T-helper 2 cell treated with Interferon-gamma antibody and Interleukin-4, amounts not matched to agents 100 ng/mL and 5 ng/mL, for 36 hours (primary cell): ENCODE measurements at regions not wholly inside any gene's neighbourhood (a gene's known extent, or its start where the extent isn't known, plus 50 kb on each side); places are given as distances from the start of the nearest gene placed in this dataset.
"Not testable (repeated sequence)": the region's sequence is repeated elsewhere in the genome, so short reads cannot be mapped to it uniquely, and the experiment has no call there.

Experiments
- intact Hi-C: fragments of 100-400 bp; cut with micrococcal nuclease; formaldehyde crosslinking; loops from one replicate; pipeline ENCODE4 v1.15.1; 2023

DNA sequence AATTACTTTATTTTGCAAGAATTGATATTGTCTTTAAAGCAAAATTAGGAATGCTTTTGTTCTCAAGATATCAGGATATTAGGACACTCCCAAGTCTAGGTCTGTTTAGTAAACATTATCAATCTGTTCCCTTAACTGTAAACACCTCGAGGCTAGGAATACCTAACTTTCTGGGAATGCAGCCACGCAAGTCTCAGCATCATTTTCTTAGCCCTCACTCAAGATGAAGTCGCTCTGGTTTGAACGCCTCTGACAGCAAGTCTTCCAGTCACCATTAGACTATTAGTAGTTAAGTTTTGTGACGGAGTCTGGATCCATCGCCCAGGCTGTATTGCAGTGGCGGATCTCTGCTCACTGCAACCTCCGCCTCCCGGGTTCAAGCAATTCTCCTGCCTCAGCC is 128.0 kb upstream of the MYO3A start:
- intact Hi-C loops, result no loop called here

DNA sequence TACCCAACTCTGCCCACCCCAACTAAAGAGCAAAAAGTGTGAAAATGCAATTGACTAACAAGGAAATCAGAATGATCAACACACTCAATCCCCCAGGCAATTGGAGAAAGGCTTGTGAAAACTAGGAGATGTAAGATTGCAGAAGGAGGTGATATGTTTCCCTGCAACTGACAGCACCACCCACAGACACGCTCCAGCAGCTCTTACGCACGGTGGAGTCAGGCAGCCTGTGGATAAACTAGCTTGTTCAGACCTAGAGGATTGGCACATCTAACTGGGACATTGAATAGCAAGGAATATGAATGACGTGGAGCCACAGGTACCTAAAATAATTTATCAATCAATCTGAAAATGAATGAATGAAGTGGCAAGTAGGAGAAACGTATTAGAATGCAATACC is 125.7 kb upstream of the MYO3A start:
- intact Hi-C loops, result no loop called here

DNA sequence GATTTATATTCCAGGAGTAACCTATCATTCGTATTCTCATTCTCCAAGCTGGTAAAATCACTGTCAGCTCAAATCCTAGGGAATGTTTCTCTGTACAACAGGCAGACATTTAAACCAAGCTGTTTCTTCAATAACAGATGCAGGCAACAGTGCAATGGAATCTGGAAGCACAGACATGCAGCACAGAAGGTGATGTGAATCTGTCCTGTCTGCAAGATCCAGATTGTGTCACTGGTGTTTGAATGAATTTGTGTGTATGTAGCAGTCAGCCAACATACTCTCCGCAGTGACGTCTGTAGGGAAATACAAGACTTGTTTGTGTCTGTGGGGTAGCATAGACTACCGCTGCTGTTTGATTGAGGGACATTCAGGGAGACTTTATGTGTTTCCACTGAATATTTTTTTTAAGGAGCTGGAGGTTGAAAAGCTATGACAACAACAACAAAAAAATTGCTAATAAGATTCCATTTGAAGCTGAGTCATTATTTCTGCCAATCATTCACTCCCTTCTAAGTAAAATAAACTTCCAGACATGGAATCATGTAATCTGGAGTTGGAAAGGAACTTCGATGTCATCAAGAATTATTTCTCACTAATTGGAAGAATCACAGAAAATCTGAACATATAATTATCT is 122.9 kb upstream of the MYO3A start:
- intact Hi-C loops, result no loop called here

DNA sequence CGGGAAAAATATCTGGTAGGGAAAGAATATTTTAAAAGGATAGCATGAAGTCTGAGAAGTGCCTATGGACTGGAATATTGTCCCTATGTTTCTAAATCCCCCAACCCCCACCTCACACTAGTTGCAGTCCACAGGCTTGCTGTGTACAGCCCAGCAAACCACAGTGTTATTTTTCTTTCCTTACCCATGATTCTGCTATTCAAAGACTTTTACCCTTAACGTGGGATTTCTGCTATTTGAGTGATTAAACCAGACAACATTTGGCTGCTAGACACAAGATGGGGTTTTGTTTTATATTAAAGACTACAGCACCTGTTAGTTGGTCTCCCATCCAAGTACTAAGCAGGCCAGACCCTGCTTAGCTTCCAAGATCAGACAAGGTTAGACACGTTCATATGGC is 120.5 kb upstream of the MYO3A start:
- intact Hi-C loops, result no loop called here

DNA sequence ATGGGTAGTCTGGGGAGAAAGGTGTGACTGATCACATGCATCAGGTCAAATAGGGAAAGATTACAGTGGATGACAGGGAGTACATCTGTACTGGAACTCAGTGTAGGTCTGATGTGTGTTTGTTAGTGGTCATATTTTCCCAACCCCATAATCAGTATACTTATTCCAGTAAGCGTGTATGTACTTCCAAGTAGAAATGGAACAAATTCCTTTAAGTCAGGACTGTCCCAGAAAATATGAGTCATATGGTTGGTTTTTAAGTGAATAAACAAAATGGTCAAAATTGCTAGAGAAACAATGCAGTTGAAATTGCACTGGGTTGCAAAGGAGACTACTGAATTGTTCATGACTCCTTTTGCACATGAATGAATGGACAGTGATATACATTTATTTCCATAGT is 118.8 kb upstream of the MYO3A start:
- intact Hi-C loops, result no loop called here

DNA sequence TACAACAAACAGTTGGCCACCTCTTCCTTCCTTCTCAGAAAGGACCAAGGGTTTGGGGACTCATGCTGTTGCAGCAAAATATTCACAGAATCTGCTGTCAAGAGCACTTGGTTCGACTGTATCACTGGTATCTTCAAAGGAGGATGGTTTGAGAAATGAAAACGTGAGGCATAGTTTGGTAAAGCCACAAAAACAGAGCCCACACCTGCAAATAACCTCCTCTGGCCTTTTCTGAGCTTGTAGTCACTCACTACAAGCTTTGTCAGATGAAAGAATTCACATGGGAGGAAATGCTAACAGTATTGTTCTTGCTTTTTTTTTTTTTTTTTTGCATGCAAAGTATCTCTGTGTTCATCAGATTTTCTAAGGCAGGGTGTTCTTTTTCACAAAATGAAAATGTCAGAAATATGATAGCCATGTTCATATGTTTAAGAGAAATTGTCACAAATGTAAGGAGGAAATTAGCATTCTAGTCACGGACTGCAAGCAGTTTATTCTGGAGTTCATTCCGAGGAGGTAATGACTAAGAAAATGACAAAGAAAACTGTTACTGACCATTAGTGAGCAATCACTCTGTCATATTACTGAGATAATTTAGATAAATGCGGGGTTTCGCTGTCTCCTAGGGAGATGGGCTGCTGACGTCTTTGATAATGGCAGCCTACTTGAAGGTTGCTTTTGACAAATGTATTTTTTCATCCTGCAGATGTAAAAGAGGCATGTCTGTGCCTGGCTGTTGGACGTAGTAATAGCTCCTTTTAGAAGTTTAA is 117.8 kb upstream of the MYO3A start:
- intact Hi-C loops, result no loop called here

DNA sequence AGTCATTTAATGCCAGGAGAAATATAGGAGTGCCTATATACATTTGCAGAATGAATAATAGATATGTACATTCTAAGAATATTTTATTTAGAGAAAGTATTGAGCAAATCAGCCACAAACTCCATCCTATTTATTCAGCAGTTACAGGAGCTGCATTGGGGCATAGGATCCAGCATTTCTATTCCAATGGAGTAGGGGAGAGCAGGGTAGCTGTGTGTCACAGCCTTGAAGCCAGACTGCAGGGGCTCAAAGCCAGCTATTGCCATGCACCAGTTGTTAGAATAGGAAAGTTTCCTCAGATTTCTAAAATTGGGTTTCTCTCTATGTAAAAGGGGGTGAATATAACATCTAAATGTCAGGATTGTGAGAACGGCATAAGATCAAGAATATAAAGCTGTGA is 116.8 kb upstream of the MYO3A start:
- intact Hi-C loops, result no loop called here

DNA sequence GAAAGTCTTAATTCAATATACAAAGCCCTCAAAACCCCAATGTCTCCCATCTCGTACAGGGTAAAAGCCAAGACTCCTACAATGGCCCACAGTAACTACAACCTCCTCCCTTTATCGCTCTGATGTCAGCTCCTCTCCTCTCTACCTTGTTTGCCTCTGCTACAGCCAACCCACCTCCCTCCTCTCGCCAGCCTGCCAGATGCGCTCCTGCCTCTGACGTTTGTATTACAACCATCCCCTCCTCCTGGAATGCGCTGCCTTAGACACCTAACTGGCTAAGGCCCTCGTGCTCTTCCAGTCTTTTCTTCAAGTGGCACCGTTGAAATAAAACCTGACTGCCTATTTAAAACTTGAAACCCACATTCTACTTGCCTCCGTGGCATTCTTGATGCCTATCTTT is 115.3 kb upstream of the MYO3A start:
- intact Hi-C loops, result no loop called here

DNA sequence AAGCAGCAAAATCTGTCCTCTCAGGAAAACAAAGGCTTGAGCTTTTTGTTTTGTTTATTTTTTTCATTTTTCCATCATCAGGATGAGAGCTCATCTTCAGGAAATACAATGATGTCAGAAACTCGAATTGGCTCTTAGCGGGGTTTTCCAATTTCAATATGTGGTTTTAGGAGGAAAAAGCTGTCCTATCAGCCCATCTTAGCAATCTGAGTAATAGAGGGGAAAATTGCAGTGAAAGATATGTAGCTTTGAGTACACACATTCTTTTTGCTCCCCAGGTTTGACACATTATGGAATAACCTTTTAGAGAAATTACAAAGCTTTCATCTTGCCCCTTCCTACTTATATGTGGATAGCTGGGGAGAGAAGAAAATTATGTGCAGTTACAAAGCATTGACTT is 113.6 kb upstream of the MYO3A start:
- intact Hi-C loops, result no loop called here

DNA sequence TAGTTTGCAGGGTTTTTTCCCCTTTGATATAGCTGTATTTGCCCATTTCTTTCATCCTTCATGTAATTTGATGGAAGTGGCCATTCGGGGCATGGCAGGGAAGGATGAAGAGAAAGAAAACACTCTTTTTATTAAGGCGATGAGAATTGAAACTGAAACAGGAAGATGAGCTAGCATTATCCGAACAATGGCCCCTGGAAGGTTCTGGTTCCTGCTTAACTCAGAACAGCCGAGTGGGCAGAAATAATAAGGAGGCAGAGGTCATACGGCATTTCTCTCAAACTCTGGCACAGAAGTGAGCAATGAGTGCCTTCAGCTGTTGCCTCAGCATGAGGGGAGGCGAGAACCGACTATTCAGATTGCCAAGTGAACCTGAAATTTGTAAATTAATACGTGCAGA is 113.2 kb upstream of the MYO3A start:
- intact Hi-C loops, result no loop called here

DNA sequence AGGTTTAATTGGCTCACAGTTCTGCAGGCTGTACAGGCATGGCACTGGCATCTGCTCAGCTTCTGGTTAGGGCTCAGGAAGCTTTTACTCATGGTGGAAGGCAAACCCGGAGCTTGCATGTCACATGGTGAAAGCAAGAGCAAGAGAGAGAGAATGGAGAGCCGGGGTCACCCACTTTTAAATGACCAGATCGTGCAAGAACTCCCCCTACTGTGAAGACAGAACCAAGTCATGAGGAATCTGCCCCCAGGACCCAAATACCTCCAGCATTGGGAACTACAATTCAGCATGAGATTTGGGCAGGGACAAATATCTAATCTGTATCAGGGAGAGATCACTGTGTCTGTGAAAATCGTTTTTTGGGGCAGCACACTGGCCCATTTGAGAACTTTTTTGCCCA is 110.0 kb upstream of the MYO3A start:
- intact Hi-C loops, result no loop called here

DNA sequence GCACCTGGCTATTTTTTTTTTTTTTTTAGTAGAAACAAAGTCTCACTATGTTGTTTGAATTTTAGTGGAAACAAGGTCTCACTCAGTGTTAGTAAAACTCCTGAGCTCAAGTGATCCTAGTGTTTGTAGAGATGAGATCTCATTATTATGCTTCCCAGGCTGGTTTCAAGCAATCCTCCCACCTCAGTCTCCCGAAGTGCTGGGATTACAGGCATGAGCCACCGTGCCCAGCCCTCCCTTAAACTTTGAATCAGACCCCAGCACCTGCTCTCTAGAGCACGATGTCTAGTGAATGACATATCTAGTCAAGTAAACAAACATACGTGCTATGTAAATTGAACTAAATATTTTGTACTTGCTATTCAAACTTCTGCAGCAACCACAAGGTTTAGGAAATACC is 105.6 kb upstream of the MYO3A start:
- intact Hi-C loops, result no loop called here

DNA sequence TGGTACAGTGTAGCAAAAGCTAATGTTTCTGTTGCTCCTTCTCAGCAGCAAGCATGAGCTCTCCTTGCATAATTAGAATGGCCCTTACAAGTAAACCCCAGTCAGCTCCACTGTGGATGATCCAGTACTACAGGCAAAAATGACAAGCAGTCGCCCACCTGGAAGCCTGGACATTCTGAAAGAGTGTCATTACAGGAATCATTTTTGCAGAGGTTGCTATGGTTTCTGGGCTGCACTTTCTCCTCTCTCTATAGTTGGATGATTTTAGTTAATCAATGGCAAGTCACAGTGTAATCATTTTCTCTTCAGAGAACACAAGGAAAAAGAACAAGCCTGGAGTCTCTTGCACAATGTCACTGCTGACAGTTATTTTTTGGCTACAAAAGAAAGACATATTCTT is 102.9 kb upstream of the MYO3A start:
- intact Hi-C loops, result no loop called here

DNA sequence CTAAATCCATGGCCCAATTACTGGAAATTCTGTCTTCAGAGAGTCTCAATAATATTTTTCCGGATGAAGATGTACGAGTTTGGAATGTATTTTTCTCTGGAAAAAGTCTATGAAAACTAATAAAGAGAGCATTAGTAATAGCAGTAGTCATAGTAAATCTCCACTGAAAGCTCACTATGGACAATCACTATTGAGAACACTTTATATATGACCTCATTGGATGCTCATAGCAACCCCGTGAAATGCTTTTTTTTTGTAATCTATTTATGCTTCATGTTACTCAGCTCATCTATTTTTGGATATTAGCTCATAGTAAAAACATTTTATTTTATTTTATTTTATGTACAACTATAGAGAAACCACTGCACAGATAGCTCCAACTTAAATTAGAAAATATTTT is 94.3 kb upstream of the MYO3A start:
- intact Hi-C loops, result no loop called here

DNA sequence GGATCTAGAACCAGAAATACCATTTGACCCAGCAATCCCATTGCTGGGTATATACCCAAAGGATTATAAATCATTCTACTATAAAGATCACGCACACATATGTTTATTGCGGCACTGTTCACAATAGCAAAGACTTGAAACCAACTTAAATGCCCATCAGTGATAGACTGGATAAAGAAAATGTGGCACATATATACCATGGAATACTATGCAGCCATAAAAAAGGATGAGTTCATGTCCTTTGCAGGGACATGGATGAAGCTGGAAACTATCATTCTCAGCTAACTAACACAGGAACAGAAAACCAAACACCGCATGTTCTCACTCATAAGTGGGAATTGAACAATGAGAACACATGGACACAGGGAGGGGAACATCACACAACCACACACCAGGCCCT is 93.2 kb upstream of the MYO3A start:
- intact Hi-C loops, result not testable (repeated sequence)

DNA sequence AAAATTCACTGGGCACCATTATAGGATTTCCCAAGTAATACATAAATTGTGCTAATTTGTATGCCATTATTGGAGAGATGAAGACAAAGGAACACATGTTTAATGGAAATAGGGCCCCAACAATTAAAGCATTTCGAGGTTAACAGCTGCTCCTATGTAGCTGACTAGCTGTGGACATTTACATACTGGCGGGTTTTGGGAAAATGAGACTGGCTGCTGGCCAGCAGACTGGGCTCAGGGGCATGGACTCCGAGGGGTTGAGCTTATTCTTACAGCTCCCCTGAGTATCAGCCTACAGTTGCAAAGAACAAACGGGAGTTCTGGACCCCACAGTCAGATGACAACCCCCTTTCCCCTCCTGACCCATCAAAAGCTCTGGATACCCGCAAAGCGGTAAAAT is 91.9 kb upstream of the MYO3A start:
- intact Hi-C loops, result no loop called here

DNA sequence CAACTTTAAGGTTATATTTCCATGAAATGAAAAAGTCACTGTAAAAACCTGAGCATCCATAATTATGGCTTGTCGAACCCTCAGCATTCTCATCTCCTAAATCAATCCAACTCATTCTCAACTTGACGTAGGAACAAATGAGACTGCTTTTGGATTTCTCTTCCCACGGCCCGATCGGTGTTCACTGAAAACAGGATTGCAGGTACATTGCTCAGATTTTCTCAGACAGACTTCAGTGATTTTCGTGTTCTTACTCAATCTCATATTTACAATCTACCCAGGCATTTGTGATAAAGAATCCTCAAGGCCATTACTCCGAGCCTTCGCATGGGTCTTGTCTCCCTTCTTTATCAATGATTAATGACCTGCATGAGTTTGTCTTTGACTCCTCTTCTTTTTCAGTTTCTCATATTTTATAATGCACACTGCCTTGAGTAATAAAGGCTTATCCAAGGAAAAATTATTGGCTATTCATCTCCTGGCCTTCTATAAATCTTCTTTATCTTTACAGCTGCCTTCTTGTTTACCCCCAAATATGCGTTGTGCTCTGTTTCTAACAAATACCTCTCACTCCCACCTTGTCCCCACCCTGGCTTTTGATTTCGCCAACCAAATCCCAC is 90.4 kb upstream of the MYO3A start:
- intact Hi-C loops, result no loop called here

DNA sequence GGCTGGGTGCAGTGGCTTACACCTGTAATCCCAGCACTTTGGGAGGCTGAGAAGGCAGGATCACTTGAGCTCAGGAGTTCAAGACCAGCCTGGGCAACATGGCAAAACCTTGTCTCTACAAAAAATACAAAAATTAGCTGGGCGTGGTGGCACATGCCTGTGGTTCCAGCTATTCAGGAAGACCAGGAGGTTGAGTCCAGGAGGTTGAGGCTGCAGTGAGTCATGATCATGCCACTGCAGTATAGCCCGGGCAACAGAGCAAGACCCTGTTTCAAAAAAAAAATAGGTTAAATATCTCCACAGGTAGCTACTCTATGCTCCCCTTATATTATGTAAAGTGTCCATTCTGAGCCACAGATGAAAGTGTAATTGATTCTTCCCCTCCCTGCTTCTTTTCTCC is 89.3 kb upstream of the MYO3A start:
- intact Hi-C loops, result not testable (repeated sequence)

DNA sequence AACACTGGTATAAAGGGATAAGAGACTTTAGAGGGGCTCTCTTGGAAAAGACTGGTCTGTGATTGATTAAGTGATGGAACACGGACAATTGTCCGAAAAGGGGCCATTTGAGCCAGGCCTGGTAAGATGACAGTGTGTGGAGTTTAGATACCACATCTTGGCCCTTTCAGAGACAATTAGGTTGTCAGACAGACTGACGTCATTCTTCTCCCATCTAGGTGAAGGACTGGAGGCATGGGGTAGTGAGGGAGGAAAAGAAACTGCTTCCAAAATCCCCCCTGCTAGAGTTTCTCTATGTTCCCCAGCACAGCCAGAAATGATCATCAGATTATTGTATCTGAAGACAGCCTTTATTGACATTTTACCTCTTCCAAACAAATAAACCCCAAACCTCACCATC is 84.8 kb upstream of the MYO3A start:
- intact Hi-C loops, result no loop called here

DNA sequence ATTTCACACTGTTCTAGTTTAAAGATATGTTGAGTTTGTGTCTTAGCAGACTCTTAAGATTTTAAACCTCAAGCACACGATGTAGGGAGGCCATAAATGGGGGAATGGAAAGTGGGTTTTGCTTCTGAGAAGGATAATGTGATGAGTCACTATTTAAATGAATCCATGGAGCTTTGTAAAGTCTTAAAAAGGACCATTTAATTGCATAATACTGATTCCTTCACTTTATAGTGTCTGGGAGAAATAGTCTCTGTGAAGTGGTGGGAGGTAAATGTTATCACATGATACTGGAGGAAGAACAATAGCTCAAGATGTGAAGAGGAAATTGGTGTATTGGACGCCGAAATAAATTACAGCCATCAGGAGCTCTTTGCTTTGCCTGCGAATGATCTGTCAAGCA is 84.0 kb upstream of the MYO3A start:
- intact Hi-C loops, result no loop called here

DNA sequence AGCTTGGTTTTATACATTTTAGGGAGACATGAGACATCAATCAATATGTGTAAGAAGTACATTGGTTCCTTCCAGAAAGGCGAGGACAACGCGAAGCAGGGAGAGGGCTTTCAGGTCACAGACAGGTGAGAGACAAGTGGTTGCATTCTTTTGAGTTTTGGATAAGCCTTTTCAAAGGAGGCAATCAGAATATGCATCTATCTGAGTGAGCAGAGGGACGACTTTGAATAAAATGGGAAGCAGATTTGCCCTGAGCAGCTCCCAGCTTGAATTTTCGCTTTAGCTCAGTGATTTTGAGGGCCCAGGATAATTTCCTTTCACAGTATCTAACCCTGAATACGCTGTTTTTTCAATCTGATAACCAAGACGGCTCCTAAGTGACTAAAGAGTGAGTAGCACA is 82.5 kb upstream of the MYO3A start:
- intact Hi-C loops, result no loop called here

DNA sequence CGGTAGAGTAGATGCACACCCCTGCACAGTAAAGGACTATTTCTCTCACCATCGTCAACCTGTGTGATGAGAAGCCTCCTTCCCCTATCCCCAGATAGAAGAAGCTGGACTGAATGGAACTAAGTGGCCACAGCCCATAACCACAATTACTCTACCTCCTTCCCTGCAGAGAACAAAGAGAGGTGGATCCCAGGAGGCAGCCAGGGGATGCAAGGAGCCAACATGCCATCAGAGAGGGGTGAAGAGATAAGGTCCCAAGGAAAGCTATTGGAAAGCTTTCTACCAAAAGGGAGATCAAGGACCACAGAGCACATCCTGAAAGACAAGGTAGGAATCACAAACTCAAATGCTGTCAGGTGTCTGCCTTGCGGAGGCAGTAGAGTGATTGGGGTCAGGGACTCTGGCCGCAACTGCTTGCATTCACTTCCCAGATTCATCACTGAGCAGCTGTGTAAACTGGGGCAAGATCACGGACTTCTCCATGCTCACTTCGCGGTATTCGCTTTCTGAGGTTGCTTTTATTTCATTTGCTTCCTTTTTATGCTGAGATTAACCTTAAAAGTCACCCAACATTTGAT is 81.6 kb upstream of the MYO3A start:
- intact Hi-C loops, result no loop called here

DNA sequence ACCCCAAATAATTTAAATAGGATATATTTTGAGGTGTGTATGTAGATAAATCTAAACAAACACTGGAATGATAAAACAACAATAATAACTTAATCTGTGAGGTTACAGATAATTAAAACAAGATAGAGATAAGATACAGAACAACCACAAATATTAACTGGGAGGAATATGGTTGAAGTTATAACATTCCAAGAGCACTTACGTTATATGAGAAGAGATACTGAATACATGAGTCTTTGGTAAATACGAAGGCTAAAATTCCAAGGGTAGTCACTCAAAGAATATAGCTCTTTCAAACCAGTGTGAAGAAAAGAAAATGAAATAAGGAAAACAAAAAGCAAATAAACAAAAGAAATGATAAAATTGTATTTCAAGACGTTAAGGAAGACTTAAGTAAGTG is 76.0 kb upstream of the MYO3A start:
- intact Hi-C loops, result no loop called here
